HG02759 (cell line): ENCODE measurements at regions not wholly inside any gene's neighbourhood (a gene's known extent, or its start where the extent isn't known, plus 50 kb on each side); places are given as distances from the start of the nearest gene placed in this dataset.
"Not testable (repeated sequence)": the region's sequence is repeated elsewhere in the genome, so short reads cannot be mapped to it uniquely, and the experiment has no call there.

Experiments used
- ATAC-seq: cut with Tn5 transposase; IDR thresholded peaks from one replicate; pipeline ENCODE4 v1.9.1; 2021; ENCODE audit warnings: mild to moderate bottlenecking, moderate library complexity; ENCODE audit not compliant: unreplicated experiment

DNA sequence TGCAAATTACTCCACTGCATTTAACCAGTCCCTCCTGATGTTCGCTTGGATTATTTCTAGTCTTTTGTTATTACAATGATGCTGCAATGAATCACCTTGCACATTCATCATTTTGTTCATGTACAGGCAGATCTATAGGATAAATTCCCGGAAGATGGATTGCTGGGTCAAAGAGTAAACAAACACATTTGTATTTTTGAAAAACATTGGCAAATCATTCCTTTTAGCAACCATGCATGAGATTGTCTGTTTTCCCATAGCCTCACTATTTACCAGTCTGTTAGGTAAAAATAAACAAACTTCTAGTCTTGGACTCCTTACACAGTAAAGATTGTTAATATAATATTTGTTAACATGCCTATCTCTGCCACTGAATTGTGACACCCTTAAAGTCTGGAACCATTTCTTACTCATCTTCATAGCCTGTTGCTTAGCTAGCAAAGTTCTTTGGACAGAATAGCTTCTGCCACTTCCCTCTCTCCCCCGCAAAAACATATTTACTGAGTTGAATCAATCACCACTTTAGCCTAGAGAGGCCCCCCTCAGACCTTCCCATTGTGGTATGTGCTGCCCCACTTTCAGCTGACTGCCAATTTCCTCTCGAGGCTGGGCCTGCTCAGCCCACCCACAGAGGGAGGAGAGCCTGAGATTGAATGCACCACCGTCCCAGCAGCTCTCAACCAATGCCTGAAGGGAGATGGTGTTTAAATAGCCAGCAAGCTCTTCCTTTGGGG, 108.4 kb upstream of the ATXN3L start:
- ATAC-seq = no peak

DNA sequence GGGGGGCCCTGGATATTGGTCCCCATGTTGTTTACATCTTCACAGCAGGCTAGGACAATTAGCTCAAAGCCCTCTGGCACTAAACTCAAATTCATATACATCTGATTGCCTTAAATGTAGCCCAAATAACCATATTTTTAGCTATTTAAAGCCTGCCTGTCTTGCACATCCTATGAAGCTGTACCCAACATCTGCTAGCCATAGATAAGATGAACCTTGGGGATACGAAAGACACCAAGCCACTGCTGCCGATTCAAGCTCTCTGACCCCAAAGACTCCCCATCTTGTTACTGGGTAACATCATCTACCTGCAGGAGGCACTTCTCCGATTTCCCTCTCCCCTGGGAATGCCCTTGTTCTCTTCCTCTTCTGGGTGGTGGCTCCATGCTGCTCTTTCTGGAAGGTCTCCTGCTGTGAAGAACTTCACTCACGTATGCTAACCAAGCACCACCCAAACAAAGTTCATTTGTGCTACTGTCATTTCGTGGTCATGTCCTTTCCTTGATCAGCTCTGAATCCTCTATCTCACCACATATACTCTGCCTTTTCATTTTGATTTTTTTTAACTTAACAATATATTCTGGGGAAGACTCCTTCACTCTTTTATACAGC, 107.7 kb upstream of the ATXN3L start:
- no peak for ATAC-seq

DNA sequence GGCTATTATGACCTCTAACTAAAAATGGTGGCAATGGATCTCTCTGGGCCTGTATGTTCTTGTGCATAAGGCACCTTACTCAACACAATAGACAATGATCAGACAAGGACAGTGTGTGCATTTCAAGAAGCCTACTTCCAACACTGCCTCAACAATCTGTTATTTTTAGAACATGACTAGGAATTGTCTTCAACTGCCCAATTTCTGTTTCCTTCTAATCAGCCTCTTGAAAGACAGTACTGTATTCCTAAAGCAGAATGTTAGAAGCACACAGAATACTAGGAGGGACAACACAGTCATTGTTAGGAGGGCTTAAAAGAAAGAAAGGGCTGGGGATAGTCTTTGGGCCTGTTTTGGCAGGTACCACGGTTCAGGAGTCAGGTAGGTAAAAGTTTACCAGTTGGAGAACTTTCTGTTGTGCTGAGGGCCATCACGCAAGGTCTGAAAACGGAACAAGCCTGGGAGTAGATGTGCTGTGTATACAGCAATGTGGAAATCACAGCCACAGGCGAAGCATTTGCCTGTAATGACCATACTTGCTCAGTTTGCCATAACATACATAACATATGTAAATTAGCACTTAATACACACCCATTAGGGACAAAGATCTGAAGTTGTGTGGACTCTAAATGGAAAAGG, 100.8 kb upstream of the ATXN3L start:
- ATAC-seq = no peak

DNA sequence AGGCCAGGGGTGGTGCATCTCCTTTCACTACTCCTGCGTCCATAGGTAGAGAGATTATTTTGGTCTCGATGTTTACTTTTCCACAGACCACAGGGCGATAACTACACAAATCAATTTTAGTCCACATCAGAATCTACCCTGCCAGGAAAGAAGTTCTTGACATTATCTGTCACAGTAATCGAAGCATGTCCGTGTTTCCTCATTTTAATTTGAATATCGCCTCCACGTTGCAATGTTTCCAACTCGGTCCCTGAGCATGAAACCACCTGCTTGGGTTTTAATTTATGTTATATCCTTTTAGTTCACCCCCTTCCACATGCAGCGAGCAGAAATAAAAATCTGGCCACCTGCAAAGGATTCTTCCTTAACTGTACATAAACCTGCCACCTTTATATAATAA, 100.1 kb upstream of the ATXN3L start:
- ATAC-seq = no peak

DNA sequence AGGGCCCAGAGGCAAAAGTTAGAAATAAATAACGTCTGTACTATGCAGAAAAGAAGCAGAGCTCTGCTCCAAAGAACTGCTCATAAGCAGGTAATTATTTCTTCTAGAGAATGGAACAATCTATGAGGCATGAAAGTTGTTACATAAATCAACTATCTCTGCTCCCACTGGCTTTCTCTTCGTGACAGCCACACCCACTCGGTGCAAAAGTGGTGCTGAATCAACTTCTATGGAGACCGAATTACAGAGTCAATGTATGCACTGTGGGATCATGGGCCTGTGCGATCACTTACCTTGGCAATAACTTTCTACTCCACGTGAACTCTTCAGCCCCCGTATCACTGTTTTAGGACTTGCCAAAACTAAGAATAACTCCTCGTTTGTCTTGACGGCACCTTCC, 99.4 kb upstream of the ATXN3L start:
- ATAC-seq = no peak

DNA sequence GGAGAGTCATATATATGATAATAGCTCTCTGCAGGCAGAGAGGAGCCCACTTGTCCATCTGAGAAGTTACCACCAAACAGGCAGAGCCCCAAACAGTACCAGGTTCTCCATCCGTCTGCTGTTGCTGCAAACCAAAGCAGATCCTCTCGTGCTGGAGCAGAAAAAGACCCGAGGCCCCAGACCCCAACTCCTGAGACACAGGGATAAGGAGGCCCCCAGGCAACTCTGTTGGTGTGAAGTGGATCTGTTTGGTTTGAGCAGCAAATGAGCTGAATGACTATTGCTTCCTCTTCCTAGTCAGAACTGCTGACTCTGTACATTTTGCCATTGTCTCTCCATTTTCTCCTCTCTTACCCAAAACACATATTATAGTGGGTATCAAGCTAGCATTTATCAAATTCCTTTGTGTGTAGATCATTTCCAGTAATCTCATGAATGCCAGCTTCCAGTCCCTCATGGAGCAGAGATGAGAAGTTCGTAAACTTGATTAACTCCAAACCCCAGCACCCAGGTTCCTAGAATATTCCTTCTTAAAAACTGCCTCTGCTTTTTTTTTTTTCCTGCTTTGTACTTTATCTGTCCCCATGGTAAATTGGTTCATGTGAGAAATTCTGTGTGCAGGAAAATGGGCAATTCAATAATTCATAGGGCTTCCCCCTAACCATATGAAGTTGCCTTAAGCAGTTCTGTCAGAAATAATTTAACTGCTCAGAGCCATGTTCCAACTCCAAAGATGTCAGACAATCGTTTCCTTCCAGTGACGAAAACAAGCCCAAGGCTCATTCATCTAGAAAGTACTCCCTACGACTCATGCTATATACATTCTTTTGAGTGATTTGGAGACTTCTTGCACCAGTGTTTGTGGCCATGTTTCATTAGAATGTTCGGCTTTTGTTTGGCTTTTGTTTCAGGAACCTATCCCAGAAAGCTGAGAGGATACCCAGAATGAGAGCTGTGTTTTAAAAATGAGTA, 98.6 kb upstream of the ATXN3L start:
- ATAC-seq = no peak

DNA sequence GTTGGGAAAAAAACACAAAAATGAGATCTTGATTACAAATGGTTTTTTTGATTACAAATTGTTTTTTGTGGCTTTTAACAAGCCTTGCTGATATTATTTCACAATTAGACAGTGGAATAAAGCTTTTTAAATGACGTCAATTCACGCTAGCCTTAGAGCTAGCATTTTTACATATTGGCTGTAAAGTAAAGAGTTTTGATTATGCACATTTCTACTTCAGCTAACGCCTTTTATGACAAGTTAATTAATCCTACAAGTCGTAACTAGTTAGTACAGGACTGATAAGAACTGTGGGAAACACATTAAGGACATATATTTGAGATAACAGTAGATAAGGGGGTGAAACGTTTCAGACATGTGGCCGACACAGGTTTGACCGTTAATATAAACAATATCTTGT, 95.7 kb upstream of the ATXN3L start:
- no peak for ATAC-seq

DNA sequence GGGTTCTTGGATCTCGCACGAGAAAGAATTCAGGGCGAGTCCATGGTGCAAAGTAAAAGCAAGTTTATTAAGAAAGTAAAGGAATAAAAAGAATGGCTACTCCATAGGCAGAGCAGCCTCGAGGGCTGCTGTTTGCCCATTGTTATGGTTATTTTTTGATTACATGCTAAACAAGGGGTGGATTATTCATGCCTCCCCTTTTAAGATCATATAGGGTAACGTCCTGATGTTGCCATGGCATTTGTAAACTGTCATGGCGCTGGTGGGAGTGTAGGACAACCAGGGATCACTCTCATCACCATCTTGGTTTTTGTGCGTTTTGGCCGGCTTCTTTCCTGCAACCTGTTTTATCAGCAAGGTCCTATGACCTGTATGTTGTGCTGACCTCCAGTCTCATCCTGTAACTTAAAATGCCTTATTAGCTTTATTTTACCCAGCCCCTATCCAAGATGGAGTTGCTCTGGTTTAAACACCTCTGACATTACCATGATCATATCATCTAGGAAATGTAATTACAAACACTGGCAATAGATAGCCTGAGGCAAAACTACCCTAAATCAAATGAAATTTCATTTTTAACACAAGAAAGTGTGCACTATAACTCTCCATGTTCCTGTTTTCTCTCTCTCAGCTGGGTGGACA, 94.3 kb upstream of the ATXN3L start:
- no peak for ATAC-seq

DNA sequence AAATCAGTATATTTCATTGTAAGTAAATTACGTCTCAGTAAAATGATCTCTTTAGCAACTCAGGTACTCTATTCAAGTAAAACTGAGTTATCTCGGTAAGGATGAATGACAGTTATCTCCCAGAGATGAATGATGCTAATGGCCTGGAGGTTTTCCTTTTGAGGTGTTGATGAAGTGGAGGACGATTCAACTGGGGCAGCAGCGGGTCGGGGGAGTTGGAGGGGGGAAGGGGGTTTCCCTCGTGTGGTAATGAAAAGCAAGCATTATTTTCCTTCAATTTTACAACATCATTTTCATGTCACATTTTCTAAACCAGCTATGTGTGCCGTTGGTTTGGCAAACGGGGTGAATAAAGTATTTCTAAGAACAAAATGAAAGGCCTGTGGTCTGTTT, 92.4 kb upstream of the ATXN3L start:
- ATAC-seq = no peak

DNA sequence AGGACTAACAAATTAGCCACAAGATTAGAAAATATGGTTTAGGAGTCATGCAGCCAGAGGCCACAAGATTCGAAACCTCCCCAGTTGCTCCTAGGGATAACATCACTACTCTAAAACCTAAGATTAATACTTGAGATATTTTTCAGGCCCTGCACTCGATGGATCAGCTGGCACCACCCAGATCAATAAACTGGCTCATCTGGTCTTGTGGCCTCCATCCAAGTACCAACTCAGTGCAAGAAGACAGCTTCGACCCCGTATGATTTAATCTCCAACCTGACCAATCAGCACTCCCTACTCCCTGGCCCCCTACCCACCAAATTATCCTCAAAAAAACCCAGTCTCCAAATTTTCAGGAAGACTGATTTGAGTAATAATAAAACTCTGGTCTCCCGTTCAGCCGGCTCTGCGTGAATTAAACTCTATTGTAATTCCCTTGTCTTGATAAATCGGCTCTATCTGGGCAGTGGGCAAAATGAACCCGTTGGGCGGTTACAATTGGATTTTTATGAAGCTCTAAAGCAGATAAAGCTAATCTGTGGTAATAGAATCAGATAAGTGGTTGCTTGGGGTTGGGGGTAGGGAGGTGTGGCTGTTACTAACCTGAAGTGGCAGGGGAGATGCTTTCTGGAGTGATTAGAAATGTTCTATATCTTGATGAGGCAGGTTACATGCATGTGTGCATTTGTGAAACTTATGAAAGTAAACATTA, 91.8 kb upstream of the ATXN3L start:
- ATAC-seq = no peak

DNA sequence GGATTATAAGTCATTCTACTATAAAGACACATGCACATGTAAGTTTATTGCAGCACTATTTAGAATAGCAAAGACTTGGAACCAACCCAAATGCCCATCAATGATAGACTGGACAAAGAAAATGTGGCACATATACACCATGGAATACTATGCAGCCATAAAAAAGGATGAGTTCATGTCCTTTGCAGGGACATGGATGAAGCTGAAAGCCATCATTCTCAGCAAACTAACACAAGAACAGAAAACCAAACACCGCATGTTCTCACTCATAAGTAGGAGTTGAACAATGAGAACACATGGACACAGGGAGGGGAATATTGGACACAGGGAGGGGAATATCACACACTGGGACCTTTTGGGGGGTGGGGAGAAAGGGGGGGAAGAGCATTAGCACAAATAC, 88.7 kb upstream of the ATXN3L start:
- ATAC-seq = not testable (repeated sequence)

DNA sequence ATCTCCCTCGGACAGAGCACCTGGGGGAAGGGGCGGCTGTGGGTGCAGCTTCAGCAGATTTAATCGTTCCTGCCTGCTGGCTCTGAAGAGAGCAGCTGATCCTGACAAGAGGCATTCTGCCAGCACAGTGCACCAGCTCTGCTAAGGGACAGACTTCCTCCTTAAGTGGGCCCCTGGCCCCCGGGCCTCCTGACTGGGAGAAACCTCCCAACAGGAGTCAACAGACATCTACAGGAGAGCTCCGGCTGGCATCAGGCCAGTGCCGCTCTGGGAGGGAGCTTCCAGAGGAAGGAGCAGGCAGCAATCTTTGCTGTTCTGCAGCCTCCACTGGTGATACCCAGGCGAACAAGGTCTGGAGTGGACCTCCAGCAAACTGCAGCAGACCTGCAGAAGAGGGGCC, 84.9 kb upstream of the ATXN3L start:
- not testable (repeated sequence) for ATAC-seq

DNA sequence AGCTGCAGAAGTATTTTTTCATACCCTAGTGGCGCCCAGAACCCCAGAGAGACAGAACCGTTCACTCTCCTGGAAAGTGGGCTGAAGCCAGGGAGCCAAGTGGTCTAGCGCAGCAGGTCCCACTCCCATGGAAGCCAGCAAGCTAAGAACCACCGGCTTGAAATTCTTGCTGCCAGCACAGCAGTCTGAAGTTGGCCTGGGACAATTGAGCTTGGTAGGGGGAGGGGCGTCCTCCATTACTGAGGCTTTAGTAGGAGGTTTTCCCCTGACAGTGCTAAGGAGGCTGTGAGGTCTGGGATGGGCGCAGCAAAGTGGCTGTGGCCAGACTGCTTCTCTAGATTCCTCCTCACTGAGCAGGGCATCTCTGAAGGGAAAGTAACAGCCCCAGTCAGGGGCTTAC, 84.5 kb upstream of the ATXN3L start:
- no peak for ATAC-seq

DNA sequence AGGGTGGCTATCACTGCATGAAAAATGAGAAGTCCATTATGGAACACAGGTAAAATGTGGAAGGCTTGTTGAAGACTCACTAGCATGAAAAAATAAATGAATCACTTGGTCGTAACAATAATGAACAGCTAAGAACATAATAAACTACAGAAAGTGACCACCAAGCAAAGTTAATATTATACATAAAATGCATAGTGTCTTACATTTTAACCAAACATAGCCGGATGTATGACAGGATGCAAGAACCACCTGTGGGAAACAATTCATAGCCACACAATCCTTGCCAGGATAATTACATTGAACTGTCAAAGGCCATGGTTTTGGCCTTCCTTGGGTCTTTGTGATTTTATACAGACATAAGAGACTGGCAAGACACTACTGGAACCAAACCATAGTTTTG, 81.9 kb upstream of the ATXN3L start:
- no peak for ATAC-seq

DNA sequence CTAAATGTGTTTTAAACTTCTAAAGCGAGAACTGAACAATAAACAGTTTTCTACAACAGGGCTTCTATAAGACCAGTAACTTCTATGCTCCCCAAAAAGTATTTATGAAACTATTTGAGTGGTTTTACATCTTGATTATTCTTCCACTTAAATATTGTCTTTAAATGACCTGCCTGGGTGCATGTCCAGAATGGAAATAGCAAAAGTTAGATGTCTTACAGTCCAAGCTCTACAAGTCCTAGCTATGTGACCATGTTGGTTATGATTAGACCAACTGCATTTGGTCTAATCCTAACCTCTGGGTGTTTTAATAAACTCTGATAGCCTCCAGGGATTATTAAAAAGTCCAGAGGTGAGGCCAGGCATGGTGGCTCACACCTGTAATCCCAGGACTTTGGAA, 79.0 kb upstream of the ATXN3L start:
- ATAC-seq = no peak

DNA sequence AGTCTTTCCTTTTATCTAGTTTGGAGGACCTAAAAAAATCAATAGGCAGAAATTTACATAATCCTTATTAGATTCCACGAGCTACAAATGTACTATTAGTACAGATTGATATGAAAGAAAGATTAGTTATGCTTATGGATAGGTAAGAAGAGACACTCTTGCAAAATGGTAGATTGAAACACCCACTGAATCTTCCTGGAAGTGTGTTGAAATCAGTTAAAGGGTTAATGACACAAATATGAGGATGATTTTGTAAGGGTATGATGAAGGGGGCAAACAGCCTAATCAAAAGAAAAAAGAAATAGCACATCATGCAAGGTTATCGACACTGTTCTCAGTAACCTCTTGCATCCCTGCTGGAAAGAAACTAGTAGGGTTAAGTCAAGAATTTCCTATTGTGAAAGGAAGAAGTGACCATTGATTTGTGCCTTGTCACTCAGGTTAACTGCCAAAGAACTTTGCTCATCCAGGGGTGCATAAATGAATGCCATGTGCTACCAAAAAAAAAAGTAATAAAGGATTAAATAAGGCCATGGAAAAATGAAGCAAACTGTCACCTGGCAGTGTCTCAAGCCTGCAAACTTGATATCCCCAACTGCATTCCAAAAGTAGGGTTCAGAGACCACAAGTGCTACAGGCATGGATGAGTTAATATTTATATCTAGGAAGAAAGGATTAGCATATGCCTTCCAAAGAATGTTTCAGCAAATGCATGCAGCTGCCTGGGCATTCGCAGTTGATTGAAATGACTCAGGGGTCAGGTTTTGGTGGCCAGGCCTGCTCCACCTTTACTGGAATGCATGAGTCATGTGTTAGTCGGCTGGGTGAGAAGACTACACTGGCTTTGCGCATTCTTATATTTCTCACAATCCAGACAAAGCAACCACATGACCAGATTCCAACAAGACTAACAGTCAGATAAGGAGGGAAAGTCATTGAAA, 78.3 kb upstream of the ATXN3L start:
- no peak for ATAC-seq

DNA sequence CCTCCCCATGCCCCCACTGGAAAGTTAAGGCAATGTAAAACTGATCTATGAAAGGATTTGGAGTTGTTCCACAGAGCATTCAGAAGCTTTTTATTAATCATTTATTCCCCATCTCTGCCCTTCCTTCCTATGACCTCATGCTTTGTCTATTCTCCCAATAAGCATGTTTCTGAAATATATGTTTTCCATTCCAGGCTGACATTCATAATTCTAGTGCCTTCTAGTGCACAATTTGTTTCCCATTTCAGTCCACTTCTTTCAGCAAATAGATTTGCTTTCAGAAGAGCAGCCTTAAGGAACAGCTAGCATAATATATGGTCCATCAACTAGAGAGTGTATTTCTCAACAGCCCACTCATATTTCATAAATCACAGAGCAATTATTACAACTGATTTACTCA, 77.1 kb upstream of the ATXN3L start:
- no peak for ATAC-seq

DNA sequence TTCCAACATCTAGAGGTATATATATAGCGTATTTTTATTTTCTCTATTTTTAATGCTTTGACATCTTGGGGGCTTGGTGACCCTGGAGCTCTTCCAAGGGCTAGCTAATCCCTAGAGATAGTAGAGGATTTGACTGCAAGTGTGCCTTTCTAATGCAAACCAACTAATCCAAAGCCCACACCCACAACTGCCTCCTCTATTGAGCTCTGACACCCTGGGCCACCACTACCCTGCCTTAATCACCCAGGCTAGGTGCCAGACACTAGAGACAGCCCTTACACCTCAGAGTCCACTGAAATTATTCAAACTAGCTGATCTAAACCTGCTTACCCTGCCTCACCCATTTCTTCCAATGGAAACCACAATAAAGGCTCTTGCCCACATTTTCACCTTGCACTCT, 69.6 kb upstream of the ATXN3L start:
- ATAC-seq = no peak
